MM.1S (cell line): ENCODE measurements at regions not wholly inside any gene's neighbourhood (a gene's known extent, or its start where the extent isn't known, plus 50 kb on each side); places are given as distances from the start of the nearest gene placed in this dataset.

Source experiments
- EZH2 ChIP-seq: fragments of 300-600 bp; sonication (generic); optimal IDR thresholded peaks from 2 replicates; pipeline ENCODE3; 2017; ENCODE audit warnings: low read depth, mild to moderate bottlenecking, antibody characterized with exemption, low read length, mixed read lengths
- TF ChIP-seq, protein P1 (sequence below): fragments of 300-600 bp; sonication (generic); IDR thresholded peaks from 2 replicates; pipeline ENCODE4 v1.5.1; 2016; ENCODE audit warnings: antibody characterized with exemption, low read length, mixed read lengths

DNA sequence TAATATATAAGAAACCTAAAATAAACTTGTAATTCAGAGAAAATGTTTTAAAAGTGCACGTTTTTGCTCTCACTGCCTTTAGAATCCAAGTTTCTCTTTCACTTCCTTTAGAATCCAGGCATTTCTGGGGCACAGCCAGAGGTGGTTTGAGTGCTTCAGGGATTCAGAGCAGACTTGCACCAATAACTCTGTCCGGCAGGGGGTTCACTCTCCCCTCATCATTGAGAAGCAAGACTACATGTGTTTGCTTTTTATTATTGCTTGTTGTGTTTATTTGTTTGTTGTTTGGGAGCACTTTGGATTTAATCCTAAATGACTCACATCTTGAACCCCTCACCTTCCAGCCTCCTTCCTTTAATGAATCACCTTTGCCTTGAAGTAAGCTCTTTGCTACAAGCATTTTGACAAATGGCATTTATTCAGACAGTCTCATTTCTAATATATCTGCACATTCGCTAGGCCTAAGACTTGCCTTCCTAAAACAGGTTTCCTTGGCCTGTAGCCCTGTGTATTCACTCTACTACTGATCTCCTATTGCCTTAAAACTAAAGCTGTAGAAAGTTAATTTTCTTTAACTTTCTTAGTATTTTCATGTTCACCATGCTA is 233.5 kb upstream of the ATP5MC3 start:
- TF ChIP-seq, protein P1, sequence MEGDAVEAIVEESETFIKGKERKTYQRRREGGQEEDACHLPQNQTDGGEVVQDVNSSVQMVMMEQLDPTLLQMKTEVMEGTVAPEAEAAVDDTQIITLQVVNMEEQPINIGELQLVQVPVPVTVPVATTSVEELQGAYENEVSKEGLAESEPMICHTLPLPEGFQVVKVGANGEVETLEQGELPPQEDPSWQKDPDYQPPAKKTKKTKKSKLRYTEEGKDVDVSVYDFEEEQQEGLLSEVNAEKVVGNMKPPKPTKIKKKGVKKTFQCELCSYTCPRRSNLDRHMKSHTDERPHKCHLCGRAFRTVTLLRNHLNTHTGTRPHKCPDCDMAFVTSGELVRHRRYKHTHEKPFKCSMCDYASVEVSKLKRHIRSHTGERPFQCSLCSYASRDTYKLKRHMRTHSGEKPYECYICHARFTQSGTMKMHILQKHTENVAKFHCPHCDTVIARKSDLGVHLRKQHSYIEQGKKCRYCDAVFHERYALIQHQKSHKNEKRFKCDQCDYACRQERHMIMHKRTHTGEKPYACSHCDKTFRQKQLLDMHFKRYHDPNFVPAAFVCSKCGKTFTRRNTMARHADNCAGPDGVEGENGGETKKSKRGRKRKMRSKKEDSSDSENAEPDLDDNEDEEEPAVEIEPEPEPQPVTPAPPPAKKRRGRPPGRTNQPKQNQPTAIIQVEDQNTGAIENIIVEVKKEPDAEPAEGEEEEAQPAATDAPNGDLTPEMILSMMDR = peak; percentile 81
- no peak for TF ChIP-seq EZH2
